H1 (cell line): ENCODE measurements at regions not wholly inside any gene's neighbourhood (a gene's known extent, or its start where the extent isn't known, plus 50 kb on each side); places are given as distances from the start of the nearest gene placed in this dataset.

Experiments used
- CTCF ChIA-PET: fragments of 300-600 bp; sonication (Branson Sonifier 250); formaldehyde crosslinking; loops from one replicate; lab custom pipeline; 2021; ENCODE audit not compliant: partially characterized antibody; lab: Charles Lee
- POLR2A ChIA-PET: fragments of 300-600 bp; sonication (Branson Sonifier 250); formaldehyde crosslinking; loops from one replicate; lab custom pipeline; 2021; ENCODE audit warnings: inconsistent platforms; ENCODE audit not compliant: partially characterized antibody; lab: Charles Lee
- DNase-seq, 2 experiments: peaks; one replicate each; pipeline versions ENCODE4 v3.0.0 to v3.0.0-alpha.2; 2010 to 2022; ENCODE audit warnings: low spot score in 2 of 2, low read depth in 1 of 2, mixed read lengths in 1 of 2
- FAIRE-seq: peaks from 2 replicates; lab custom pipeline; 2011; peaks lifted over from hg19 to GRCh38; lab: Jason Lieb, UNC
- H2AFZ ChIP-seq: 2 replicates; pipeline ENCODE4 v1.8.1; 2012; ENCODE audit warnings: low read length, inconsistent platforms
- H2AK5ac ChIP-seq: 2 replicates; pipeline ENCODE4 v1.6.1; 2013; ENCODE audit warnings: low read depth, low read length
- H2BK120ac ChIP-seq: replicated peaks from 2 replicates; pipeline ENCODE3; 2013; ENCODE audit warnings: low read depth, low read length, inconsistent platforms
- H2BK12ac ChIP-seq: 2 replicates; pipeline ENCODE4 v1.6.1; 2013; ENCODE audit warnings: low read depth, low read length
- H2BK15ac ChIP-seq: 2 replicates; pipeline ENCODE4 v1.6.1; 2013; ENCODE audit warnings: low read length
- H2BK20ac ChIP-seq: 2 replicates; pipeline ENCODE4 v1.6.1; 2013; ENCODE audit warnings: low read length
- H2BK5ac ChIP-seq: 2 replicates; pipeline ENCODE4 v1.6.1; 2013; ENCODE audit warnings: low read depth, low read length
- H3K14ac ChIP-seq: 2 replicates; pipeline ENCODE4 v1.6.1; 2013; ENCODE audit warnings: inconsistent platforms; ENCODE audit not compliant: insufficient read length
- H3K18ac ChIP-seq: 2 replicates; pipeline ENCODE4 v1.6.1; 2013; ENCODE audit warnings: low read length; ENCODE audit errors: extremely low read depth
- H3K23ac ChIP-seq: 2 replicates; pipeline ENCODE4 v1.6.1; 2013; ENCODE audit warnings: inconsistent platforms; ENCODE audit not compliant: insufficient read length
- H3K23me2 ChIP-seq: 2 replicates; pipeline ENCODE4 v1.6.1; 2013; ENCODE audit warnings: low read depth, low read length
- H3K27ac ChIP-seq: 2 replicates; pipeline ENCODE4 v1.6.1; 2011; ENCODE audit warnings: low read depth, low read length, inconsistent platforms
- H3K27me3 ChIP-seq, 4 experiments: replicated peaks in 1 of 4; 1 replicate in 1 of 4; 2 replicates in 3 of 4; pipeline versions ENCODE4 v1.6.1 to v1.8.1; 2011 to 2013; ENCODE audit warnings: low read length in 3 of 4, mild to moderate bottlenecking in 3 of 4, inconsistent platforms in 2 of 4, mixed read lengths in 2 of 4, moderate library complexity in 1 of 4; ENCODE audit not compliant: control insufficient read depth in 3 of 4, insufficient read depth in 3 of 4; ENCODE audit errors: extremely low read depth in 1 of 4
- H3K36me3 ChIP-seq, 4 experiments: 2 replicates each; pipeline versions ENCODE4 v1.6.1 to v1.8.1; 2011 to 2013; ENCODE audit warnings: mild to moderate bottlenecking in 4 of 4, low read length in 3 of 4, moderate library complexity in 2 of 4, control low read depth in 1 of 4, inconsistent platforms in 1 of 4; ENCODE audit not compliant: insufficient read depth in 4 of 4, control insufficient read depth in 2 of 4
- H3K4ac ChIP-seq: replicated peaks from 2 replicates; pipeline ENCODE3; 2013; ENCODE audit warnings: low read length, low read depth, mixed read lengths, inconsistent platforms; ENCODE audit not compliant: insufficient read length
- H3K4me1 ChIP-seq, 4 experiments: replicated peaks in 1 of 4; 1 replicate in 1 of 4; 2 replicates in 3 of 4; pipeline versions ENCODE4 v1.6.1 to v1.8.1; 2011 to 2013; ENCODE audit warnings: low read length in 3 of 4, inconsistent platforms in 2 of 4, mixed read lengths in 1 of 4; ENCODE audit not compliant: insufficient read depth in 4 of 4, control insufficient read depth in 3 of 4
- H3K4me2 ChIP-seq, 2 experiments: 2 replicates each; pipeline versions ENCODE4 v1.6.1 to v1.8.1; 2011 to 2013; ENCODE audit warnings: low read depth in 2 of 2, low read length in 2 of 2, control low read depth in 1 of 2, inconsistent platforms in 1 of 2, mild to moderate bottlenecking in 1 of 2; ENCODE audit not compliant: insufficient read depth in 1 of 2
- H3K4me3 ChIP-seq, 4 experiments: fragments of 200-600, 300-600 bp in 1 of 4; sonication (generic), shearing (Covaris generic), sonication (Bioruptor Twin) in 1 of 4; 2 replicates each; pipeline versions ENCODE4 v1.5.1 to v1.8.1; 2011 to 2016; ENCODE audit warnings: low read length in 4 of 4, low read depth in 3 of 4, control low read depth in 2 of 4, inconsistent platforms in 2 of 4, mild to moderate bottlenecking in 2 of 4, mixed read lengths in 1 of 4, moderate library complexity in 1 of 4; ENCODE audit not compliant: insufficient read depth in 2 of 4; ENCODE audit errors: extremely low read depth in 1 of 4
- H3K56ac ChIP-seq: replicated peaks from 2 replicates; pipeline ENCODE3; 2013; ENCODE audit warnings: low read depth, mild to moderate bottlenecking, mixed read lengths, low read length, inconsistent platforms; ENCODE audit not compliant: insufficient read length
- H3K79me1 ChIP-seq: 2 replicates; pipeline ENCODE4 v1.6.1; 2013; ENCODE audit warnings: low read depth, low read length, control low read depth
- H3K79me2 ChIP-seq, 2 experiments: 2 replicates each; pipeline versions ENCODE4 v1.6.1 to v1.8.1; 2012 to 2013; ENCODE audit warnings: low read length in 2 of 2, mild to moderate bottlenecking in 2 of 2, inconsistent platforms in 1 of 2; ENCODE audit not compliant: insufficient read depth in 2 of 2, control insufficient read depth in 1 of 2
- H3K9ac ChIP-seq, 4 experiments: replicated peaks in 1 of 4; 1 replicate in 1 of 4; 2 replicates in 3 of 4; pipeline versions ENCODE4 v1.6.1 to v1.8.1; 2011 to 2013; ENCODE audit warnings: low read depth in 3 of 4, low read length in 3 of 4, control low read depth in 2 of 4, mild to moderate bottlenecking in 2 of 4, moderate library complexity in 2 of 4, inconsistent platforms in 1 of 4; ENCODE audit errors: extremely low read depth in 1 of 4
- H3K9me3 ChIP-seq, 2 experiments: 2 replicates each; pipeline versions ENCODE4 v1.6.1 to v1.8.1; 2012 to 2013; ENCODE audit warnings: mild to moderate bottlenecking in 2 of 2, moderate library complexity in 2 of 2, control low read depth in 1 of 2, inconsistent platforms in 1 of 2, low read depth in 1 of 2, low read length in 1 of 2, mixed read lengths in 1 of 2; ENCODE audit not compliant: insufficient read depth in 2 of 2
- H4K20me1 ChIP-seq, 2 experiments: replicated peaks in 1 of 2; 2 replicates each; pipeline versions ENCODE3 to v1.8.1; 2011 to 2013; ENCODE audit warnings: inconsistent platforms in 2 of 2, low read length in 2 of 2, mild to moderate bottlenecking in 1 of 2; ENCODE audit not compliant: insufficient read depth in 2 of 2, control insufficient read depth in 1 of 2
- H4K5ac ChIP-seq: 2 replicates; pipeline ENCODE4 v1.6.1; 2013; ENCODE audit warnings: low read length, low read depth, mixed read lengths, inconsistent platforms; ENCODE audit not compliant: insufficient read length
- H4K8ac ChIP-seq: 2 replicates; pipeline ENCODE4 v1.8.0; 2013; ENCODE audit warnings: mild to moderate bottlenecking, moderate library complexity, low read length, inconsistent platforms; ENCODE audit not compliant: insufficient read depth; ENCODE audit errors: extremely low read depth
- H4K91ac ChIP-seq: replicated peaks from 2 replicates; pipeline ENCODE3; 2013; ENCODE audit warnings: low read length, mixed read lengths, inconsistent platforms; ENCODE audit not compliant: insufficient read length
- BACH1 ChIP-seq: IDR thresholded peaks from 2 replicates; pipeline ENCODE4 v1.6.1; 2012; ENCODE audit warnings: low read length, improper control_type of control experiment
- BRCA1 ChIP-seq: IDR thresholded peaks from 2 replicates; pipeline ENCODE4 v1.6.1; 2012; ENCODE audit warnings: low read depth, low read length, improper control_type of control experiment
- CBX5 ChIP-seq: fragments of 300-800, 300-1000 bp; sonication (generic); IDR thresholded peaks from 2 replicates; pipeline ENCODE4 v1.7.1; 2016; ENCODE audit warnings: antibody characterized with exemption, low read length, low read depth
- CBX8 ChIP-seq: fragments of 300-800, 300-1000 bp; sonication (generic); IDR thresholded peaks from 2 replicates; pipeline ENCODE4 v1.7.1; 2016; ENCODE audit warnings: low read depth, low read length, borderline replicate concordance
- CEBPB ChIP-seq: IDR thresholded peaks from 2 replicates; pipeline ENCODE4 v1.6.1; 2012; ENCODE audit warnings: low read depth, low read length
- CHD2 ChIP-seq: IDR thresholded peaks from 2 replicates; pipeline ENCODE4 v1.6.1; 2012; ENCODE audit warnings: low read length, improper control_type of control experiment
- CTBP2 ChIP-seq: IDR thresholded peaks from 2 replicates; pipeline ENCODE4 v1.7.0; 2011; ENCODE audit warnings: borderline replicate concordance, mild to moderate bottlenecking, moderate library complexity, mixed read lengths, low read length; ENCODE audit not compliant: insufficient read depth, insufficient read length
- HDAC6 ChIP-seq: IDR thresholded peaks from one replicate; pipeline ENCODE4 v1.7.1; 2012; ENCODE audit warnings: low read depth, mild to moderate bottlenecking, inconsistent platforms, low read length, moderate library complexity
- KDM5A ChIP-seq: fragments of 200-600 bp; IDR thresholded peaks from 2 replicates; pipeline ENCODE4 v1.7.1; 2012; ENCODE audit warnings: mild to moderate bottlenecking, low read length, inconsistent platforms, mixed read lengths
- NRF1 ChIP-seq: IDR thresholded peaks from 2 replicates; pipeline ENCODE4 v1.6.1; 2011; ENCODE audit warnings: mild to moderate bottlenecking, low read depth, low read length, improper control_type of control experiment
- RAD21 ChIP-seq, 2 experiments: IDR thresholded peaks in 1 of 2; conservative IDR thresholded peaks in 1 of 2; 2 replicates each; pipeline ENCODE4 v1.6.1; 2011; ENCODE audit warnings: low read depth in 2 of 2, low read length in 2 of 2, improper control_type of control experiment in 1 of 2, inconsistent platforms in 1 of 2, mild to moderate bottlenecking in 1 of 2, moderate library complexity in 1 of 2
- SIRT6 ChIP-seq: IDR thresholded peaks from one replicate; pipeline ENCODE4 v1.7.1; 2012; ENCODE audit warnings: low read length, inconsistent platforms
- TEAD4 ChIP-seq: IDR thresholded peaks from 2 replicates; pipeline ENCODE4 v1.6.1; 2012; ENCODE audit warnings: low read depth, low read length, inconsistent platforms, mixed read lengths
- YY1 ChIP-seq: IDR thresholded peaks from 2 replicates; pipeline ENCODE4 v1.6.1; 2011; ENCODE audit warnings: low read depth, mild to moderate bottlenecking, low read length
- WGBS, 2 experiments: shearing (Covaris generic) in 1 of 2; methylation state at CpG; one replicate each; pipeline versions ENCODE4 v1.1.6 to v1.1.7; 2013 to 2015; ENCODE audit warnings: low lambda C conversion rate in 2 of 2, mixed read lengths in 2 of 2, inconsistent platforms in 1 of 2, low coverage in 1 of 2, missing lambda C conversion rate in 1 of 2; ENCODE audit not compliant: insufficient replicate concordance in 2 of 2, insufficient coverage in 1 of 2, insufficient read length in 1 of 2; ENCODE audit errors: extremely low coverage in 1 of 2, missing lambda C conversion rate in 1 of 2; 5-methylcytosine and 5-hydroxymethylcytosine counted together

- Histone ChIP-seq H3K4me1 (no peaks in the 10 kb centered on the region), H3K4me3 (no peak overlapping the region), H4K8ac (no peak overlapping the region), H3K27me3 (no peaks in the 10 kb centered on the region), H3K79me1 (no peaks in the 10 kb centered on the region), H3K14ac (no peak overlapping the region), H2AK5ac (no peak overlapping the region), H2BK20ac (no peak overlapping the region), H3K27ac (no peak overlapping the region), H3K9ac (no peak overlapping the region), H3K79me2 (no peaks in the 10 kb centered on the region), H3K4ac (no peak overlapping the region), H3K36me3 (no peaks in the 10 kb centered on the region), H2BK120ac (no peak overlapping the region), H4K91ac (no peak overlapping the region), H2BK15ac (no peak overlapping the region), H4K20me1 (no peaks in the 10 kb centered on the region), H3K9me3 (no peaks in the 10 kb centered on the region), H3K23me2 (no peaks in the 10 kb centered on the region; the same call in 1 of the 2 replicates), H4K5ac (no peak overlapping the region), H3K23ac (no peak overlapping the region), H3K56ac (no peak overlapping the region), H2BK5ac (no peak overlapping the region), H2AFZ (no peak overlapping the region), H3K4me2 (no peak overlapping the region), H3K18ac (no peak overlapping the region), H2BK12ac (no peak overlapping the region)
- FAIRE-seq (no peak), DNase-seq (no peak)
- POLR2A ChIA-PET, result no interaction called here
- CTCF ChIA-PET, result interaction anchor here (1.3 to 2.7 kb wide), 3 partner anchors 10 to 183 kb away, joined by 3 to 21 read pairs (median 8); no protein-coding TSS in a partner anchor
- WGBS, 2 experiments, result 85% methylated on average over 1 of the region's 1 CpG; no CpG with 5 or more reads in 1 of the 2 experiments
- TF ChIP-seq CEBPB, result no peak
- TF ChIP-seq CBX8, result no peak
- TF ChIP-seq KDM5A, result no peak
- TF ChIP-seq BRCA1, result no peak
- no peak for TF ChIP-seq NRF1
- TF ChIP-seq CBX5, result no peak
- TF ChIP-seq TEAD4, result no peak
- no peak for TF ChIP-seq CTBP2
- no peak for TF ChIP-seq BACH1
- no peak for TF ChIP-seq SIRT6
- no peak for TF ChIP-seq CHD2
- no peak for TF ChIP-seq HDAC6
- no peak for TF ChIP-seq YY1
- TF ChIP-seq RAD21 (IDR thresholded peaks at IDR 0.05 in 1 of 2, conservative IDR thresholded peaks at IDR 0.05 in 1 of 2; ENCODE audit: low read depth in 2 of 2, low read length in 2 of 2), result no peak
Measured at GRCh38 chr18:59813942-59814341, 85.9 kb upstream of the PMAIP1 start.
